T-helper 2 cell treated with Interferon-gamma antibody and Interleukin-4, amounts not matched to agents 100 ng/mL and 5 ng/mL, for 36 hours (primary cell): ENCODE measurements at regions not wholly inside any gene's neighbourhood (a gene's known extent, or its start where the extent isn't known, plus 50 kb on each side); places are given as distances from the start of the nearest gene placed in this dataset.

Experiments used
- intact Hi-C: fragments of 100-400 bp; cut with micrococcal nuclease; formaldehyde crosslinking; loops from one replicate; pipeline ENCODE4 v1.15.1; 2023

- intact Hi-C loops, result no loop called here
Observed at GRCh38 chr1:55593298-55593697, 378.1 kb upstream of the USP24 start.

GRCh38 chr1:55592122-55592521 is 377.0 kb upstream of the USP24 start:
- intact Hi-C loops, result no loop called here

GRCh38 chr1:55589671-55590297 is 374.6 kb upstream of the USP24 start:
- intact Hi-C loops, result no loop called here

GRCh38 chr1:55588309-55588708 is 373.1 kb upstream of the USP24 start:
- intact Hi-C loops, result no loop called here

GRCh38 chr1:55586771-55587170 is 371.6 kb upstream of the USP24 start:
- intact Hi-C loops, result no loop called here

- intact Hi-C loops, result no loop called here
Observed at GRCh38 chr1:55585402-55585792, 370.2 kb upstream of the USP24 start.

- intact Hi-C loops, result no loop called here
Observed at GRCh38 chr1:55584526-55585401, 369.6 kb upstream of the USP24 start.

GRCh38 chr1:55582084-55582483 is 366.9 kb upstream of the USP24 start:
- intact Hi-C loops, result no loop called here

- intact Hi-C loops, result no loop called here
Observed at GRCh38 chr1:55580845-55581332, 365.7 kb upstream of the USP24 start.

GRCh38 chr1:55579332-55580001 is 364.3 kb upstream of the USP24 start:
- intact Hi-C loops, result no loop called here

- intact Hi-C loops, result no loop called here
Observed at GRCh38 chr1:55578646-55579045, 363.5 kb upstream of the USP24 start.

- intact Hi-C loops, result no loop called here
Observed at GRCh38 chr1:55575571-55576279, 360.6 kb upstream of the USP24 start.

GRCh38 chr1:55574691-55575225 is 359.6 kb upstream of the USP24 start:
- intact Hi-C loops, result no loop called here

- intact Hi-C loops, result no loop called here
Observed at GRCh38 chr1:55572878-55573734, 357.9 kb upstream of the USP24 start.

GRCh38 chr1:55571767-55572166 is 356.6 kb upstream of the USP24 start:
- intact Hi-C loops, result no loop called here

GRCh38 chr1:55569417-55569816 is 354.3 kb upstream of the USP24 start:
- intact Hi-C loops, result no loop called here

- intact Hi-C loops, result no loop called here
Observed at GRCh38 chr1:55568732-55569131, 353.6 kb upstream of the USP24 start.

- intact Hi-C loops, result no loop called here
Observed at GRCh38 chr1:55560266-55560665, 345.1 kb upstream of the USP24 start.

GRCh38 chr1:55559842-55560241 is 344.7 kb upstream of the USP24 start:
- intact Hi-C loops, result no loop called here

GRCh38 chr1:55559161-55559611 is 344.0 kb upstream of the USP24 start:
- intact Hi-C loops, result no loop called here
